Thyroid gland (tissue), 4 donors: ENCODE measurements at regions not wholly inside any gene's neighbourhood (a gene's known extent, or its start where the extent isn't known, plus 50 kb on each side); places are given as distances from the start of the nearest gene placed in this dataset.
A peak's percentile ranks its signal among the peaks of the same experiment; 100 is the strongest.

ENCODE experiments used
- DNase-seq, 2 donors: peaks; one replicate each; pipeline ENCODE4 v3.0.0-alpha.2; 2019
- H3K27ac ChIP-seq, 3 donors: fragments of 200-600 bp; sonication (generic); 1 replicate in 2 of 3; 2 replicates in 1 of 3; pipeline ENCODE4 v1.5.1; 2016 to 2019; ENCODE audit warnings: mild to moderate bottlenecking in 1 of 3, moderate library complexity in 1 of 3
- H3K27me3 ChIP-seq: fragments of 200-600 bp; sonication (generic); one replicate; pipeline ENCODE4 v1.5.1; 2019
- H3K36me3 ChIP-seq, 2 donors: fragments of 200-600 bp; sonication (generic); one replicate each; pipeline ENCODE4 v1.5.1; 2016 to 2019
- H3K4me1 ChIP-seq, 2 donors: fragments of 200-600 bp; sonication (generic); one replicate each; pipeline ENCODE4 v1.5.1; 2017 to 2019
- H3K4me3 ChIP-seq, 3 donors: fragments of 200-600 bp; sonication (generic); replicated peaks in 1 of 3; 1 replicate in 2 of 3; 2 replicates in 1 of 3; pipeline ENCODE4 v1.5.1; 2016; ENCODE audit warnings: mild to moderate bottlenecking in 1 of 3
- H3K9me3 ChIP-seq: fragments of 200-600 bp; sonication (generic); one replicate; pipeline ENCODE4 v1.5.1; 2017
- POLR2A ChIP-seq, 2 donors: fragments of 450-650 bp; IDR thresholded peaks; one replicate each; pipeline ENCODE4 v1.6.1; 2017; ENCODE audit warnings: antibody characterized with exemption in 2 of 2, mild to moderate bottlenecking in 2 of 2, moderate library complexity in 1 of 2
- WGBS, 2 donors: methylation state at CpG; one replicate each; pipeline ENCODE4 v1.1.5; 2017; 5-methylcytosine and 5-hydroxymethylcytosine counted together
- intact Hi-C: fragments of 100-400 bp; cut with DNase I; formaldehyde crosslinking; loops from one replicate; pipeline ENCODE4 v1.15.1; 2023
- TF ChIP-seq, protein P1 (sequence below), 6 experiments: fragments of 200-600 bp in 3 of 6; fragments of 450-650 bp in 3 of 6; sonication (generic) in 3 of 6; IDR thresholded peaks; one replicate each; pipeline ENCODE4 v1.5.1; 2016 to 2019; ENCODE audit warnings: antibody characterized with exemption in 6 of 6, mild to moderate bottlenecking in 2 of 6, inconsistent platforms in 1 of 6, moderate library complexity in 1 of 6

GRCh38 chr2:47243596-47244323 is 67.4 kb upstream of the CALM2 start:
- peak; percentile 33 to 54 for DNase-seq
- H3K4me1 ChIP-seq: no peaks in the 10 kb centered on the region
- TF ChIP-seq, protein P1, sequence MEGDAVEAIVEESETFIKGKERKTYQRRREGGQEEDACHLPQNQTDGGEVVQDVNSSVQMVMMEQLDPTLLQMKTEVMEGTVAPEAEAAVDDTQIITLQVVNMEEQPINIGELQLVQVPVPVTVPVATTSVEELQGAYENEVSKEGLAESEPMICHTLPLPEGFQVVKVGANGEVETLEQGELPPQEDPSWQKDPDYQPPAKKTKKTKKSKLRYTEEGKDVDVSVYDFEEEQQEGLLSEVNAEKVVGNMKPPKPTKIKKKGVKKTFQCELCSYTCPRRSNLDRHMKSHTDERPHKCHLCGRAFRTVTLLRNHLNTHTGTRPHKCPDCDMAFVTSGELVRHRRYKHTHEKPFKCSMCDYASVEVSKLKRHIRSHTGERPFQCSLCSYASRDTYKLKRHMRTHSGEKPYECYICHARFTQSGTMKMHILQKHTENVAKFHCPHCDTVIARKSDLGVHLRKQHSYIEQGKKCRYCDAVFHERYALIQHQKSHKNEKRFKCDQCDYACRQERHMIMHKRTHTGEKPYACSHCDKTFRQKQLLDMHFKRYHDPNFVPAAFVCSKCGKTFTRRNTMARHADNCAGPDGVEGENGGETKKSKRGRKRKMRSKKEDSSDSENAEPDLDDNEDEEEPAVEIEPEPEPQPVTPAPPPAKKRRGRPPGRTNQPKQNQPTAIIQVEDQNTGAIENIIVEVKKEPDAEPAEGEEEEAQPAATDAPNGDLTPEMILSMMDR (IDR thresholded peaks at IDR 0.05): no peak
- TF ChIP-seq POLR2A (IDR thresholded peaks at IDR 0.05): no peak
- 67 to 71% methylated on average over 13 to 14 of the region's 14 CpGs for WGBS, 2 donors
- no peaks in the 10 kb centered on the region for H3K27me3 ChIP-seq
- H3K27ac ChIP-seq: no peak overlapping the region
- H3K4me3 ChIP-seq: no peak overlapping the region
- H3K36me3 ChIP-seq: no peaks in the 10 kb centered on the region
- H3K9me3 ChIP-seq: no peaks in the 10 kb centered on the region
- intact Hi-C loops: no loop called here

GRCh38 chr2:47241715-47242114 is 65.4 kb upstream of the CALM2 start:
- no peaks in the 10 kb centered on the region for H3K36me3 ChIP-seq
- no peaks in the 10 kb centered on the region for H3K4me1 ChIP-seq
- H3K4me3 ChIP-seq: no peak overlapping the region
- WGBS, 2 donors: 83 to 90% methylated on average over 6 of the region's 6 CpGs
- no peak overlapping the region for H3K27ac ChIP-seq
- intact Hi-C loops: no loop called here
- no peak for DNase-seq
- H3K9me3 ChIP-seq: no peaks in the 10 kb centered on the region
- TF ChIP-seq POLR2A (IDR thresholded peaks at IDR 0.05): no peak
- H3K27me3 ChIP-seq: no peaks in the 10 kb centered on the region

GRCh38 chr2:47239119-47239969 is 63.0 kb upstream of the CALM2 start:
- Histone ChIP-seq H3K4me1 (no peaks in the 10 kb centered on the region), H3K4me3 (no peak overlapping the region), H3K36me3 (no peaks in the 10 kb centered on the region), H3K27me3 (no peaks in the 10 kb centered on the region), H3K9me3 (no peaks in the 10 kb centered on the region), H3K27ac (no peak overlapping the region)
- no peak for DNase-seq
- intact Hi-C loops: no loop called here
- TF ChIP-seq POLR2A (IDR thresholded peaks at IDR 0.05): no peak
- TF ChIP-seq, protein P1 (IDR thresholded peaks at IDR 0.05): no peak
- WGBS, 2 donors: 86 to 90% methylated on average over 6 to 8 of the region's 8 CpGs

DNA sequence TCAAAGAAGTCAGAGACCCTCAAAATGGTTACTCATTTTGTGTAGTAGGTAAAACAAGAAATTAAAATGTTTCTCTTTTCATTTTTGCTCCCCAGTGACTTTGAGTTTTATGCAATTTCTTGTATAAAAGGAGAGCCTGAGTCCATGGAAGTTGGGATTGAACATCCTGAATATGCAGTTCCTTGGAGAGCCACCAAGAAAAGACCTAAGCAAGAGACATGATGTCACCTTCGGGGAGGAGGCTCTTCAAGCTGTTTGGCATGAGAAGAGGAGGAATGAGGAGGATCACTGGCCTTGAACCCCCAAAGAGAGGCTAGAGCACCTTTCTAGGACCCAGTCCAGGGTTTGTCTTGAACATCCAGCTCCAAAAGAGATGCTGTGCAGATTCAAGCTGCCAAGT is 62.3 kb upstream of the CALM2 start:
- DNase-seq: no peak
- intact Hi-C loops: no loop called here
- WGBS, 2 donors: 95% methylated on average over 1 of the region's 1 CpG
- Histone ChIP-seq H3K4me1 (no peaks in the 10 kb centered on the region), H3K27ac (no peak overlapping the region), H3K9me3 (no peaks in the 10 kb centered on the region), H3K27me3 (no peaks in the 10 kb centered on the region), H3K36me3 (no peaks in the 10 kb centered on the region), H3K4me3 (no peak overlapping the region)
- no peak for TF ChIP-seq POLR2A (IDR thresholded peaks at IDR 0.05)
- TF ChIP-seq, protein P1 (IDR thresholded peaks at IDR 0.05): no peak

GRCh38 chr2:47237375-47238334 is 61.3 kb upstream of the CALM2 start:
- H3K27me3 ChIP-seq: no peaks in the 10 kb centered on the region
- no peak overlapping the region for H3K27ac ChIP-seq
- H3K4me3 ChIP-seq: no peak overlapping the region
- H3K36me3 ChIP-seq: no peaks in the 10 kb centered on the region
- DNase-seq: peak in 1 of 2 donors; percentile 17
- H3K4me1 ChIP-seq: no peaks in the 10 kb centered on the region
- no peaks in the 10 kb centered on the region for H3K9me3 ChIP-seq
- 65 to 67% methylated on average over 12 of the region's 12 CpGs for WGBS, 2 donors
- TF ChIP-seq POLR2A (IDR thresholded peaks at IDR 0.05): no peak
- TF ChIP-seq, protein P1 (IDR thresholded peaks at IDR 0.05): no peak
- intact Hi-C loops: no loop called here
